Common myeloid progenitor, CD34-positive (primary cell): ENCODE measurements at regions not wholly inside any gene's neighbourhood (a gene's known extent, or its start where the extent isn't known, plus 50 kb on each side); places are given as distances from the start of the nearest gene placed in this dataset.
"Not testable (repeated sequence)": the region's sequence is repeated elsewhere in the genome, so short reads cannot be mapped to it uniquely, and the experiment has no call there.

Experiments
- CTCF ChIA-PET: fragments of 350-600 bp; sonication (Branson Sonifier 250); formaldehyde crosslinking; loops from one replicate; lab custom pipeline; 2021; ENCODE audit warnings: antibody characterized with exemption; lab: Charles Lee
- POLR2A ChIA-PET: fragments of 350-600 bp; sonication (Branson Sonifier 250); formaldehyde crosslinking; loops from one replicate; lab custom pipeline; 2021; ENCODE audit warnings: antibody characterized with exemption; lab: Charles Lee
- DNase-seq, 3 donors: peaks; one replicate each; pipeline versions ENCODE4 v3.0.0 to v3.0.0-alpha.2; 2013
- H3K27ac ChIP-seq, 2 experiments: 1 replicate in 1 of 2; 2 replicates in 1 of 2; pipeline ENCODE4 v1.7.0; 2013; ENCODE audit warnings: inconsistent platforms in 2 of 2, low read length in 2 of 2, mild to moderate bottlenecking in 2 of 2, low read depth in 1 of 2, moderate library complexity in 1 of 2; ENCODE audit not compliant: severe bottlenecking in 2 of 2, insufficient read depth in 1 of 2, poor library complexity in 1 of 2
- H3K27me3 ChIP-seq, 5 experiments: replicated peaks in 2 of 5; 1 replicate in 3 of 5; 2 replicates in 2 of 5; pipeline versions ENCODE4 v1.6.1 to v1.7.0; 2013; ENCODE audit warnings: low read length in 4 of 5, mild to moderate bottlenecking in 2 of 5, moderate library complexity in 2 of 5, inconsistent platforms in 1 of 5; ENCODE audit not compliant: insufficient read depth in 5 of 5, control insufficient read depth in 4 of 5
- H3K36me3 ChIP-seq, 4 experiments: 1 replicate in 2 of 4; 2 replicates in 2 of 4; pipeline versions ENCODE4 v1.6.1 to v1.7.0; 2013; ENCODE audit warnings: low read length in 3 of 4, control low read depth in 1 of 4, mild to moderate bottlenecking in 1 of 4; ENCODE audit not compliant: control insufficient read depth in 4 of 4, insufficient read depth in 4 of 4
- H3K4me1 ChIP-seq, 4 experiments: 1 replicate in 3 of 4; 2 replicates in 1 of 4; pipeline versions ENCODE4 v1.6.1 to v1.7.1; 2013; ENCODE audit warnings: low read length in 3 of 4, mild to moderate bottlenecking in 3 of 4, control low read depth in 1 of 4, inconsistent platforms in 1 of 4, moderate library complexity in 1 of 4; ENCODE audit not compliant: control insufficient read depth in 4 of 4, insufficient read depth in 4 of 4; ENCODE audit errors: control extremely low read depth in 1 of 4
- H3K4me3 ChIP-seq, 7 experiments: 1 replicate in 4 of 7; 2 replicates in 3 of 7; pipeline versions ENCODE4 v1.5.1 to v1.7.0; 2013; ENCODE audit warnings: mild to moderate bottlenecking in 7 of 7, low read length in 6 of 7, moderate library complexity in 6 of 7, inconsistent platforms in 2 of 7, low read depth in 2 of 7, control low read depth in 1 of 7; ENCODE audit not compliant: insufficient read depth in 4 of 7, control insufficient read depth in 1 of 7; ENCODE audit errors: extremely low read depth in 1 of 7
- H3K9me3 ChIP-seq, 5 experiments: 1 replicate in 4 of 5; 2 replicates in 1 of 5; pipeline versions ENCODE4 v1.6.1 to v1.7.1; 2013; ENCODE audit warnings: low read length in 4 of 5, mild to moderate bottlenecking in 2 of 5, inconsistent platforms in 1 of 5, low read depth in 1 of 5, moderate library complexity in 1 of 5; ENCODE audit not compliant: control insufficient read depth in 4 of 5, insufficient read depth in 2 of 5; ENCODE audit errors: control extremely low read depth in 1 of 5
- whole genome bisulfite sequencing: methylation state at CpG from one replicate; pipeline ENCODE4 v1.1.5; 2013; ENCODE audit not compliant: insufficient coverage; 5-methylcytosine and 5-hydroxymethylcytosine counted together

DNA sequence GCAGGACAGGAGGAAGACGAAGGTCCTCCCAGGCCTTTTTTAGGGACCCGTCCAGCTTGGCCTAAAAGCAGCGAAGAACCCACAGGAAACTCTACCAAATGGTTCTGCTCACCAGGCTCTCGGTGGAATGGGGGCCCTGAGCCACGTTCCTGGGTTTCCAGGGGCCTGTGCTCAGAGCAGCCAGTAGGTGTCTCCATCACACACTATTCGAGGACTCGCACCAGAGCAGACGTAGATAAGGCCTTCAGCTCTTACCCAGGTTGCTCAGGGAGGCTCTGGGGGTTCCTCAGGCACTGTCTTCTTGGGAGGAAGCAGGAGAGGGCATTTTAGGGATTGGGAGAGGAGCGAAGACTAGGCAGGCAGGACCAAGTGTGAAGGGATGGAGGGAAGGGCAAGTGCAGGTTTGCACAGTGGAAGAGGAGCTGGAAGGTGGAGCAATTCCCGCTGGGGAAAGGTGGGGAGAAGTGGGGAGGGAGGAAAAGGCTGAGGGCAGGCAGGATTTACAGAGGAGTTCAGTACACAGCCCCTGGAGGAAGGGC is 157.1 kb downstream of the RGS9 start:
- 15% methylated on average over 7 of the region's 10 CpGs for whole genome bisulfite sequencing

DNA sequence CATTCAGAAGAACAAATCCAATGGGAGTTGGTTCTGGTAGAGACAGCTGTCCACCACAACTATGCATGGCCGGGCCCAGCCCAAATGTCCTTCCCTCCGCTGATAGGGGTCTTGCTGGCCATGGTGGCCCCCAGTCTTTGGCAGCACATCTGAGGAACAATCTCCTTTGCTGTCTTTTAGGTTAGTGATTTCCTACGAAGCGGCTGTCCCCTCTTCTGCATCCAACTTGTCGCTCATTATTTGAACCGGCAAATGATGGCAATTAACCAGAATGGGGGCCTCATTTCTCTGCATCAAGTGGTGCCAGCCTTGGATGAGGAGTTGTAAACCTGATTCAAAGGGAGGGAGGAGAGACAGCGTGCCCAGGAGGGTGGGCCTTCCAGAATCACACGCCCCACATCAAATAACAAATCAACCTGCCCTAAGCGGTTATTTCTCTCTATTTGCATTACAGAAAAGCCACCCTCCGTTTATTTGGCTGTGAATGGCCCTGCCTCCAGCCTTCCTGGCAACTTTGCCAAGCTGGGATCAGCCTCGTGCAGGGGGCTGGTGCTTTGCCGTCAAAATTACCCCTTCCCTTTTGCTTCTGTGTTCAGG is 156.5 kb downstream of the RGS9 start:
- ChIA-PET POLR2A (no interaction called here), CTCF (interaction anchor here (0.9 to 3.5 kb wide), 8 partner anchors 10 to 872 kb away, joined by 3 to 23 read pairs (median 6); no protein-coding TSS in a partner anchor)
- H3K36me3 ChIP-seq, result no peaks in the 10 kb centered on the region
- peaks cover 0 to 28% (median 4%) of the 10 kb centered on the region in 5 experiments for H3K27me3 ChIP-seq
- H3K27ac ChIP-seq, result no peak overlapping the region
- peaks cover 0 to 1% (median 0%) of the 10 kb centered on the region in 4 experiments for H3K4me1 ChIP-seq
- H3K4me3 ChIP-seq, result no peak overlapping the region
- no peak for DNase-seq
- no peaks in the 10 kb centered on the region for H3K9me3 ChIP-seq
- WGBS, result 68% methylated on average over 9 of the region's 12 CpGs

More for the DNA sequence above, 157.1 kb downstream of the RGS9 start:
- no peaks in the 10 kb centered on the region for H3K9me3 ChIP-seq
- H3K36me3 ChIP-seq, result no peaks in the 10 kb centered on the region
- ChIA-PET CTCF (interaction anchor here (0.9 to 3.5 kb wide), 11 partner anchors 10 to 872 kb away, joined by 3 to 23 read pairs (median 3); no protein-coding TSS in a partner anchor), POLR2A (no interaction called here)
- H3K27ac ChIP-seq, result no peak overlapping the region
- peaks cover 0 to 29% (median 4%) of the 10 kb centered on the region in 5 experiments for H3K27me3 ChIP-seq
- H3K4me3 ChIP-seq, result no peak overlapping the region
- DNase-seq, result peak; percentile 43 to 71 (median 67)
- peaks cover 0 to 1% (median 0%) of the 10 kb centered on the region in 4 experiments for H3K4me1 ChIP-seq

GRCh38 chr17:65292430-65292829 is 155.3 kb downstream of the RGS9 start:
- Histone ChIP-seq H3K27me3 (peaks cover 0 to 22% (median 6%) of the 10 kb centered on the region in 5 experiments), H3K4me3 (no peak overlapping the region), H3K27ac (no peak overlapping the region), H3K36me3 (no peaks in the 10 kb centered on the region), H3K9me3 (no peaks in the 10 kb centered on the region), H3K4me1 (peaks cover 0 to 1% (median 0%) of the 10 kb centered on the region in 4 experiments)
- DNase-seq, result peak in 2 of 3 donors; percentile 15 to 19
- CTCF ChIA-PET, result interaction anchor here (0.7 to 2.5 kb wide), 3 partner anchors 13 to 500 kb away, joined by 3 to 11 read pairs (median 6); no protein-coding TSS in a partner anchor
- 55% methylated on average over 8 of the region's 11 CpGs for WGBS
- POLR2A ChIA-PET, result no interaction called here

GRCh38 chr17:65291301-65291700 is 154.1 kb downstream of the RGS9 start:
- WGBS, result 98% methylated on average over 5 of the region's 7 CpGs
- CTCF ChIA-PET, result interaction anchor here (0.6 kb wide), 1 partner anchor 19 kb away, joined by 3 read pairs; no protein-coding TSS in a partner anchor
- POLR2A ChIA-PET, H3K4me3 ChIP-seq, H3K36me3 ChIP-seq, DNase-seq, H3K9me3 ChIP-seq, H3K4me1 ChIP-seq, H3K27ac ChIP-seq: not testable (repeated sequence)
- peaks cover 0 to 29% (median 15%) of the 10 kb centered on the region in 5 experiments for H3K27me3 ChIP-seq

DNA sequence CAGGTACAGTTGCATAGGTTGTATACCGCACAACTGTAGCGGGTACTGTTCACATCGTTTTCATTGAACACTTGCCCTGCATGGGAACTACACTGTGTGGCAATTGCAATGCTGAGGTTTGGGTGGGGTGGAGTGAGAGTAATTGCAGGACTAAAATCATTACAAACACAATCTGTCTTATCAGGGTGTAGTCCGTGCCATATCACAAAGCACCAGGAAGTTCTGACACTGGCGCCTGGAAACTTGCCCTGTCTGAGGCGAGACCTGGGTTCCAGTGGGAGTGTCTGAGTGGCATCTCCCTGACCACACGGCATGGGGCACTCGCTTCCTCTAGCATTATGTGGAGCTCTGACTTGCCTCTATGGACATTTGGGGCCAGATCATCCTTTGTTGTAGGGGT is 153.4 kb downstream of the RGS9 start:
- ChIA-PET CTCF (interaction anchor here (0.6 kb wide), 2 partner anchors 14 to 18 kb away, joined by 3 to 4 read pairs; no protein-coding TSS in a partner anchor), POLR2A (no interaction called here)
- Histone ChIP-seq H3K9me3 (no peaks in the 10 kb centered on the region), H3K4me1 (peaks cover 0 to 1% (median 0%) of the 10 kb centered on the region in 4 experiments), H3K36me3 (no peaks in the 10 kb centered on the region), H3K27ac (no peak overlapping the region), H3K4me3 (no peak overlapping the region), H3K27me3 (peaks cover 0 to 29% (median 15%) of the 10 kb centered on the region in 5 experiments)
- WGBS, result 73% methylated on average over 4 of the region's 8 CpGs
- no peak for DNase-seq

DNA sequence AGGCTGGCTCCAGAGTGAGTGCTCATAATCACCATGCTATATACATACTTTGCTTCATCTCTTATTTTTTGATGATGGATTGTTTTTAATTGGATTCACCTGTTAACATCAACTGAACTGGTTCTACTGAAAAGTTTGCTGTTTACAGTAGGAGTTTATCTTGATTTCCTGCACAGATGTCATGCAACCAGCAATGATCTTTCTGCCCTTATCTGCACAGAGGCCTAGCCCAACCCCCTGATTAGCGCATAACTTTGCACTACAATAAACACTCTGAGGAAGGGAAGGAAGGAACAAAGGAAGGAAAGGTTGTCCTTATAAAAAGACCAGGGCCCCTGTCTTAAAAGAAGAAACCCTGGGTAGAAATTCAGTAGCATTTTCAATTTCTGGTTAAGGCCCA is 152.9 kb downstream of the RGS9 start:
- CTCF ChIA-PET, result no interaction called here

GRCh38 chr17:65287040-65287439 is 149.9 kb downstream of the RGS9 start:
- no peaks in the 10 kb centered on the region for H3K36me3 ChIP-seq
- no peak overlapping the region for H3K4me3 ChIP-seq
- 68% methylated on average over 3 of the region's 4 CpGs for WGBS
- ChIA-PET POLR2A (no interaction called here), CTCF (interaction anchor here (1.0 kb wide), 1 partner anchor 11 kb away, joined by 3 read pairs; no protein-coding TSS in a partner anchor)
- DNase-seq, result no peak
- H3K4me1 ChIP-seq, result no peaks in the 10 kb centered on the region
- no peak overlapping the region for H3K27ac ChIP-seq
- peaks cover 0 to 10% (median 0%) of the 10 kb centered on the region in 5 experiments for H3K9me3 ChIP-seq
- peaks cover 0 to 17% (median 13%) of the 10 kb centered on the region in 5 experiments for H3K27me3 ChIP-seq

More for the DNA sequence above, 152.9 kb downstream of the RGS9 start:
- WGBS, result no CpG with 5 or more reads among the region's 1 CpG
- Histone ChIP-seq H3K9me3 (no peaks in the 10 kb centered on the region), H3K36me3 (no peaks in the 10 kb centered on the region), H3K4me1 (peaks cover 0 to 1% (median 0%) of the 10 kb centered on the region in 4 experiments), H3K27me3 (peaks cover 0 to 26% (median 15%) of the 10 kb centered on the region in 5 experiments), H3K4me3 (no peak overlapping the region), H3K27ac (no peak overlapping the region)
- POLR2A ChIA-PET, result no interaction called here
- no peak for DNase-seq
